HS-27A (cell line): ENCODE measurements at regions not wholly inside any gene's neighbourhood (a gene's known extent, or its start where the extent isn't known, plus 50 kb on each side); places are given as distances from the start of the nearest gene placed in this dataset.
"Not testable (repeated sequence)": the region's sequence is repeated elsewhere in the genome, so short reads cannot be mapped to it uniquely, and the experiment has no call there.

Experiments
- DNase-seq: peaks from one replicate; pipeline ENCODE4 v3.0.0-alpha.2; 2012; ENCODE audit warnings: low read depth, missing footprints

DNA sequence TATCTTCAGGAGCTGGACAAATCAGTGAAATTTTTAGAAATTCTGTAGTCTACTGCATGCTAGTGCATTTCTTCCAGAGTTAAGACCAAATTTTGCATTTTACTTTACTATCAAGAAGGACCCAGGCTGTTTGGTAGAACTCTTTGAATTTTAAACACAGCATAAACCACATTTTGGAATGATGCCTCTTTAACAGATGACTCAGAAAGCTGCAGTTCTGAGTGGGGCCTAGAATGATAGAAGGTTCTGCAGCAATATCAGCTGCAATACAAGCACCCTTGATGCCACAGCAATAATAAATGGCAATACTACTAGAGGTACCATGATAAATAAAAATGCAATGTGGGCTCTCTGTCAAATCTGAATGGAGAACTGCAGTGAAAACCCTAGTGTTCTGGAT, 198.7 kb downstream of the TMA16 start:
- peak; percentile 45 for DNase-seq

DNA sequence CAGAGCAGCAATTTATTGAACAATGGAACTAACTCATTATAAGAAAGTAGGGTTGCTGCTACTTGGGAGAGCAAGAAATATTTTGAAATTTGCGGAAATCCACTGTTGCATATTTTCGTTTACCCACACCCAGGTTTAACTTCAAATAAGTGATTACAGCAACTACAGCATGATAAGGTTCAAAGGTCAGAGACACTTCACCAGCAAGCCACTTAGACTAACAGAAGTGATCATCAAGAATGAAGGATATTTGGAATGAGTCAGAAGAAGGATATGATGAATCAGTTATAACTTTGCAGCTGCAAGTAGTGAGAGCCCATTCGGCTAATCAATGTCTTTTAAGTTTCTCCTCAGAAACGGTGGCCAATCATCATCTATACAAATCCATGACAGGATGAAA, 199.3 kb downstream of the TMA16 start:
- DNase-seq = peak; percentile 72

DNA sequence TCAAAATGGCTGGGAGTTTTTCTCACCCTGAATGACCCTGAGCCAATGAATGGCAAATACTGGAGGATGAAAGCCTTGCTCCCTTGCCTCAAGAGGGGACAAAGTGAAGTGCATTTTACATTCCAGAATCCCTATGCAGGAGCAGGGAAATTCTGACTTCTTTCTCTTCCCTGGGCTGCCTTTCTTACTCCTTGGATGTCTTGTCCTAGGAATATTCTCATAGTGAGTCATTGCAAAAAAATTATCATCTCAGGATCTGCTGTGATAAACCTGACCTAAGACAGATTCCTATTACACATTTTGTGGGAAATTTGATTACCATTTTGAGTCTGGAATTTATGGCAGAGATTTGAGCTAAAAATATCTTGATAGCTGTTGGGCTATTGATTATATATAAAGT, 199.9 kb downstream of the TMA16 start:
- DNase-seq = peak; percentile 79

DNA sequence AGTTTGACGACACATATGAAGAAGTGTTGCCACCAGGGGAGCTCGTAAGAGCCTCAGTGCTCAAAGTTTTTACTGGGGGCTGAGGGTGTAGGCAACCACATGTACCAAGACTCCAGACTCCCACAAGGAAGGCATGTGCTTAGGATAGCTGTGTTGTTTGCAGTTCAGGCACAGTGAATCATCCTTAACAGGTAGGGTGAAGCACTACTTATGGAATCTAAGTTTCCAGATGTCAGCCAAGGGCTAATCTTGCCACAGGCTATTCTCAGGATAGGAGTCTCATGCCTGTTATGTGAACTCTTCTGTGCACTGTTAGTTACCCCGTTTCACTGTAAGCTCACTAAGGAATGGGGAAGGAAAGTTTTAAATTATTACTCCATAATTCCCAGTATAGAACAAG, 202.6 kb downstream of the TMA16 start:
- DNase-seq = no peak

DNA sequence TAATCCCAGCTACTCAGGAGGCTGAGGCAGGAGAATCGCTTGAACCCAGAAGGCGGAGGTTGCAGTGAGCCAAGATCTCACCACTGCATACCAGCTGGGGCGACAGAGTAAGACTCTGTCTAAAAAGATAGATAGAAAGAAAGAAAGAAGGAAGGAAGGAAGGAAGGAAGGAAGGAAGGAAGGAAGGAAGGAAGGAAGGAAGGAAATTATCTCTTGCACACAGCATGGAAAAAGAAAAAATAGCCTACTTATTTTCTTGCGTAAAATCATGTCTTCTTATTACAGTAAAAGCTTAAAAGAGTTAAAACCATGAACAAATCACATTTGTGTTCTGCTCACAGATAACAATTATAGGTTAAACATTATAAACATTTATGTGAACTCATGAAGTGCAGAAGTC, 205.9 kb downstream of the TMA16 start:
- DNase-seq = not testable (repeated sequence)

DNA sequence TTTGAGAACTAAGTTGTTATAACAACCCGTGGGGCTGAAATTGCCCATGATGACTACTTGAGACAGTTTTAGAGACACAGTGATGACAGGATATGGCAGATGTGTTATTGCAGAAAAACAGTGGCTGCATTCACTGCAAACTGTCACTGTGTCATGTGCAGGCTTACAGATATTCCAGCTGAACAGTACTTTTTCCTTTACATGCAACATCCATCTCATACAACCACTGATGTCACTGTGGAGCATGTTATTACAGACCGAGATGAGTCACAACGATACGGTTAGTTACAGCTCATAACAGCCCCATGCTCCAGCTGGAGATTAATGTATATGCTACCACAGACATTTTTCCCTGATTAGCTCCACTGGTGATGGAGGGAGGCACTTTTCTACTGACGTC, 207.4 kb downstream of the TMA16 start:
- no peak for DNase-seq

DNA sequence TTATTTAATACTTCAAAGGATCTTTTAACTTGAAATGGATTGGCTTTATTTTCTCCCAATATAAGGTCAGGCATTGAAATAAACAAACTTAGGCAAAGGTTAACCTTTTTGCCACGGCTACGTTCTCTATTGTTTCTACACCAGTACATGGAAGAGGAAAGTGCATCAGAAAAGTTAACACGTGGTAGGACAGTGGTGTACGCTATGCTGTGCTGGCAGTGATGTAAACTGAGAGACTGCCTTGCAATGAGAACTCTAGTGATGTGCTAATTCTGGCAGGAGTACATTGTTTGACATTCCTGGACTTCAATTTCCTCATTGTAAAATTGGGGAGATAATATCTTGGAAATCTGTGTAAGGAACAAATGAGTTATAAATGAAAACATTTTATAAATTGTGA, 208.2 kb downstream of the TMA16 start:
- no peak for DNase-seq

DNA sequence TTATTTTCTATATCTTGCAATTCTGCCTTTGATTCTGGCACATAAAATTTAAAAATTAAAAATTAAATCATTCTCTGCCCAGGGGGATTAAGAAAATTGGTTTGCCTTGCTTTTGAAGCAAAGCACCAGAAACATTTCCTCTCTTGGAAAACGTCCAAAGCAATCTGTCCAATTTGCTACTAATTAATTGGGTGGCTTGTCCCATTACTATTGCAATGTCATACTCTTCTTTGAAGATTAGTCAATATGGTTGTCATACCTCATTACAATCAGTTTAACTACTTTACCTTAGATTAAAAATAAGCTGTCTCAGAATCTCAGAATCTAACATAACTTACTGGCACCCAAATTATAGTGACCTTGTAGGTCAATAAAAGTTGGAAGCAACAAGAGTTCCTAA, 208.8 kb downstream of the TMA16 start:
- DNase-seq = no peak

DNA sequence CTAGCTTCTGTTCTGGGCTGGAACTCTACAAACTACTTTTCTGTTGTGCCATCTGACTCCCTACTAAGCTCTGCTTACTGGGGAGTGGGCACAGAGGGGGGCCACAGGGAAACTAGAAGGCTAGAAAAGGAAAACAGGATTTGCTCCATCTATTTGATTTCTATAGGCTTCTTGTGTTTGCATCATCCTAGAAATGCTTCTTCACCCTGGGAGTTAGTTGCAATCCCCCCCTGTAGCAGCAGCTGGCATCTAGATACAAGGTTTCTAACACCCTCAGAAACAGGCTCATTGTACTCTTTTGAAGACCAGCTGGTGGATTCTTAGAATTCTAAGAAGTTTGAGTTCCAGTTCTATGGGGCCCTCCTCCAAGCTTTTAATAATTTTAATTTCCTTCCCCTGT, 213.4 kb downstream of the TMA16 start:
- no peak for DNase-seq

DNA sequence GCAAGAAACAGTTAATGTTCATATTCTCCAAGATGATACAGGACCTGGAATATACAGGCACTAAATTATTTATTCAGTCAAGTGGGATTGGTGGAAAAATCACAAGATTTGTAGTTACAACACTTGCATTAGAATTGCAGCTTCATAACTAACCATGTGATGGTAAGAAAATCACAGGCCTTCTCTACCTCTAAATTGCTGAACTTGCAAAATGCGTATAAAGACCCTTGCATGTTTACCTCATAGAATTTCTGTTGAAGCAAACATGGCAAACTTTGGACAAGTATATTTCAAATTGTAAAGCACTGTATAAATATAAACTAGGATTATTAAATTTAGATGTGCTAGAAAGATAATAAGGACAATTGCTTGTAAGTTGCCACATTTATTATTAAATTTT, 215.1 kb downstream of the TMA16 start:
- DNase-seq = no peak

DNA sequence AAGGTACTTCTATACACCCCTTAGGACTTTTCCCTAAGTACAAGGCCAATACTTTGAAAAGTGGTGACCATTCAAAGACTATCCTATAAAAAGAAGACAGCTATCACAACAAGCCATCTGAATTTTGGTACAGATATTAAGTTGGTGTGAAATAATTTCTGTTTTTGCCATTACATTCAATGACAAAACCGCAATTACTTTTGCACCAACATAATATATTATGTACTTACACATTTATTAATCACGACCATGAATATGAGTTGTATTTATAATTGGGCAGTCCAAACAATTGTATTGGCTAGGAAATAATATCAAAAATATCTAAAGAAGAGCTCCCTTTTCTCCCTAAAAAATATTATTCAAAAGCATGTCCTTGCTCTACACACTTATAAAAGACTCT, 215.7 kb downstream of the TMA16 start:
- no peak for DNase-seq

DNA sequence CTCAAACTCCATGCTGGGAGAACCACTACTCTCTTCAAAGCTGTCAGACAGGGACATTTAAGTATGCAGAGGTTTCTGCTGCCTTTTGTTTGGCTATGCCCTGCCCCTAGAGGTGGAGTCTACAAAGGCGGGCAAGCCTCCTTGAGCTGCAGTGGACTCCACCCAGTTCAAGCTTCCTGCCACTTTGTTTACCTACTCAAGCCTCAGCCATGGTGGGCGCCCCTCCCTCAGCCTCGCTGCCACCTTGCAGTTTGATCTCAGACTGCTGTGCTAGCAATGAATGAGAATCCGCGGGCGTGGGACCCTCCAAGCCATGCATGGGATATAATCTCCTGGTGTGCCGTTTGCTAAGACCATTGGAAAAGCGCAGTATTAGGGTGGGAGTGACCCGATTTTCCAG, 230.0 kb downstream of the TMA16 start:
- DNase-seq = not testable (repeated sequence)

DNA sequence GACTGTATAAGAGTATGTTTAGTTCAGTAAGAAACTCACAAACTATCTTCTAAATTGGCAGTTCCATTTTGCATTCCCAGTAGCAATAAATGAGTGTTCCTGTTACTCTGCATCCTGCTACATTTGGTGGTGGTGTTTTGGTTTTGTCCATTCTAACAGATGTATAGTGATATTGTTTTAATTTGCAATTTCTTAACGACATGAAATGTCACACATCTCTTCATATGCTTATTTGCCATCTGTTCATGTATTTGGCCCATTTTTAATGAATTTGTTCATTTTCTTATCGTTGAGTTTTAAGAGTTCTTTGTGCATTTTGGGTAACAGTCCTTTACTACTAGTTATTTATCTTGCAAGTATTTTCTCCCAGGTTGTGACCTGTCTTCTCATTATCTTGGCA, 232.2 kb downstream of the TMA16 start:
- no peak for DNase-seq

DNA sequence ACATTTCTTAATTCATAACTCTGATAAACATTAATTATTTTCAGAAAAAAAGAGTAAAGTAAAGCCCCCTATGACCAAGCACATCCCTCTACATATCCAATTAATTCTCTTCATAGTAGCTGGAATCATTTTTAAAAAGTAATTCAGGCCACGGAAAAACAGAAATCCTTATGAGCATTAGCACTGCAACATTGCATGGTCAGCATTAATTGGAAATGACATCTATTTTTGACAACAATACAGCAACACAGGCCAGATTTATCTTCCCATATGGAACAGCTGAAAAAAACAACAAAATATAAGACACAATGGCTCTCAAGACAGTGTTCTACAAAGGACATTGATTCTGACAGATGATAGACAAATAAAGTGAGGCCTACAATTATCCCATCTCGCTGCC, 236.6 kb downstream of the TMA16 start:
- no peak for DNase-seq

DNA sequence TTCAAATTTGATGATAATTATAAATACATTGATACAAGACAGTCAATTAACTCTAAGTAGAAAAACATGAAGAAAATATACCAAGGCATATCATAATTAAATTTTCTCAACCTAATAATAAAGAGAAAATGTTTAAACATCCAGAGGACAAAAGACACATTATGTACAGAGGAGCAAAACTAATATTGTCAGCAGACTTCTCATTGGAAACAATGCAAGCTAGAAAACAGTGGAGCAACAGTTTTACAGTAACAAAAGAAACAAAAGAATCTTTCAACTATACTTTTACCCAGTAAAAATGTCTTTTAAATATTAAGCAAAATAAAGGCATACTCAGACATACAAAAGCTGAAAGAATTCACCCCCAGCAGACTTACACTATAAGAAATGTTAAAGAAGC, 238.0 kb downstream of the TMA16 start:
- DNase-seq = no peak

DNA sequence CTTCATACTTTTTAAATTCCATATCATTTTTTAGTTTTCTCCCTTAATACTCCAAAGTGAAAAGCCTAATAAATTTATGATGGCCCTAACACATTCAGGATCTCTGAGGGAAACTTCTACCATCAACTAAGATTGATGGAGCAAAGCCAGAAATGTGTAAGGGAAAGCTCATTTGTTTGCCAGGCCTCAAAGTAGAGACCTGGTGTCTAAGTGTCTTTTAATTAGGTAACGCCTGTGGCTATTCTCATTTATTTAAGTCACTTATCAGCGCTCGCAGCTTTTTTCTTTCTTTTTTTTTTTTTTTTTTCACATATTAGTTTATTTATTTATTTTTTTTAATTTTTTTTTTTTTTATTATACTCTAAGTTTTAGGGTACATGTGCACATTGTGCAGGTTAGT, 242.4 kb downstream of the TMA16 start:
- DNase-seq = no peak

DNA sequence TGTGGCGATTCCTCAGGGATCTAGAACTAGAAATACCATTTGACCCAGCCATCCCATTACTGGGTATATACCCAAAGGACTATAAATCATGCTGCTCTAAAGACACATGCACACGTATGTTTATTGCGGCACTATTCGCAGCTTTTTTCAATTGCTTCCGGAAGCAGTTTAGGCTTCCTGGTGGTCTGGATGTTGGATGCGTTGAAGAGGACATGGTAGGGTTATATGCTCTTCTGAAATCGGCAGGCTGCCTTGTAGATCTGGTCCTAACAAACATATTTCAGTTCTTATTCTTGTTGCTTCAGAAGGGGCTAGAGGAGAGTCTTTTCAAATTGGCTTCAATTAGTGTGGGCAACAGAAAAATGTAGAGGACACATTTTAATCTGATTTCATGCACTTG, 243.4 kb downstream of the TMA16 start:
- DNase-seq = not testable (repeated sequence)

DNA sequence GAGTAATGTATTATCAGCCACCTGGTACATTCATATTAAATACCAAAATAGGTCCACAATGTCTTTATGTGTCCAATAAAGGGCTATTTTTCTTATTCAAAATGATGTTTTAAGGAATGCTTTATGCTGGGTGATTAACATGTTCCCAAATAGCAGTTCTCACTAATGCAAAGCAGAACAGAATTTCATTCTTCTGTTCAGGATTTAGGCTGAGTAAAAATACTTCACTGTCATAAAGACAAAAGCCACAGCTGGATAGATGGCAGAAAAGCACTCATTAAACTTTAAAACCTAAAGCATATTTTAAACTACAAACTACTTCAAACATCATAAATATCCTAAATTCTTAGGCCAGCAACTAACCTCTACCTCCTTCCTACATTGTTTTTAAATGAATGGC, 244.0 kb downstream of the TMA16 start:
- no peak for DNase-seq

DNA sequence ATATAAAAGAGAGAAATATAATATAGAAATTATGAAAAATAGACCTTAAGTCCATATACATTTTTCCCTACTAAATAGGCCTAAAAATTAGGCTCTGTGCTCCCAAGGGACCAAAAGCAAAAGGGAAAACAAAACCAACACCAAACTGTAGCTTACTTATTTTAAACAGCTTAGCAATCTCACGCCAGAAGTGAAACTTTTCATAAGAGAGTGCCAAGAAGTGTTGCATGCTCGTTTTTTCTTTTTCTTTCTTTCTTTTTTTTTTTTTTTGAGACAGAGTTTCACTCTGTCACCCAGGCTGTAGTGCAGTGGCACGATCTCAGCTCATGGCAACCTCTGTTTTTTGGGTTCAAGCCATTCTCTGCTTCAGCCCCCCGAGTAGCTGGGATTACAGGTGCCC, 250.4 kb downstream of the TMA16 start:
- DNase-seq = no peak

DNA sequence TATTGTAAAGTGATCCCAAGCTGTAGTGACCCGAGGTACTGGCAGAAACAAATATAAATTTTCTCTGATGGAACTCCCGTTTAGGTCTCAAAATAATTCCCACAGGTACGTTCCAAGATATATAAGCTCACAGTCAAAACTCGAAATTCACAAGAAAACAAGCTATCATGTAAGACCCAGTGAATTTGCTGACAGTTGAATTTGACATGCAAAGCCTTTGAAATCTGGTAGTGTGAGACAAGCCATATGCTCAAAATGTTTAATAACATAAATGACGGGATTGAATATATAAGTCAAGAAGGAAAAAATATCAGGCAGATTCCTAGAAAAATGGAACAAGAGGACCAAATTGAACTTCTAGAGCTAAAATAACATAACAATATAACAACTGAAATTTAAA, 252.8 kb downstream of the TMA16 start:
- DNase-seq = no peak

DNA sequence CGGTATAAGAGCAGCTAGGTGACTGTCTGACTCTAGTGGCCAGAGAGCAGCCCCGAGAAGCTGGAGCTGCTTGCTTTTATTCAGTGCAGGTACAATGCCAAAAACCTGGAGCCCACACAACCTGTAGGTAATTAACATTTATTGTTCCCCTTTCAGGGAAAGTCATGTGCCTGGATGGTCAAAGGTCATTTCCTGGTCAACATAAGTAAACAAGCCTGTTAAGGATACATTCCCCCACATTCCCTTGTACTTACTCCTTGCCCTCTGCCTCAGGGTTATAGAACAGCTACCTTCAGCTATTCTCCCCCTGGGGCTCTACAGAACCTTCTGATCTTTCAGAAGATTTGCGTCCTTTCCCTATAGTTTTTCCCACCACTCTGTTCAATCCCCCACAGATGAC, 253.4 kb downstream of the TMA16 start:
- no peak for DNase-seq

DNA sequence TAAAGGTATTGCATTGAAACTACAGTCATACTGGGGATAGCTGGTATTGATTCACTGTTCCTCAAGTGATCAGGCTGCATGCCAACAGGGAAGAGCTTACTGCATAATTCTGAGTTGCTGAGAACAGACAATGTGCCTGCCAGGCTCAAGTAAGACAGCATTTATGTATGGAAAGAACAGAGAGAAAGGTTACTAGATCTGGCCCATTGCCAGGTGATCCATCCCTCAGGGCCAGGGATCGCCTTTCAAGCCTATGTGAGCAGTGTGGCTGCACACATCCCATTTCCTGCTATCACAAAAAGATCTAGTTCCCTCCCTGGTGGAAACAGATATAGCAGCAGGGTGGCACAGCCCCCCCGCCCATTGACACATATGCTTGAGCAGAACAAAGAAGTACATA, 254.0 kb downstream of the TMA16 start:
- DNase-seq = no peak

DNA sequence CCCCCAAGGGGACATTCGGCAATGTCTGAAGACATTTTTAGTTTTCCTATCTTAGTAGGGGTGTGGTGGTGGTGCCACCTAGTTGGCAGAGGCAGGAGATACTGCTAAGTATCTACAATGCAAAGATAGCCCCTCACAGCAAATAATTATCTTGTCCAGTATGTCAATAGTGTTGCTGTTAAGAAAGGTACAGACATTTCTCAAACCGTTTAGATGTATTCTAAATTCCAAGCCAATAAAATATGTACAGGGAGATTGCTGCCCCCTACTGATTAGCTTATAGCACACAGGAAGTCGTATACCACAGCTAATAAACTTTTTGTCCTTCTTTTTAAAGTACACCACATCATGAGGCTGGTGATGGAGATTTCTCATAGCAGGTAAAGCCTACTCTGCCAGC, 260.5 kb downstream of the TMA16 start:
- no peak for DNase-seq

DNA sequence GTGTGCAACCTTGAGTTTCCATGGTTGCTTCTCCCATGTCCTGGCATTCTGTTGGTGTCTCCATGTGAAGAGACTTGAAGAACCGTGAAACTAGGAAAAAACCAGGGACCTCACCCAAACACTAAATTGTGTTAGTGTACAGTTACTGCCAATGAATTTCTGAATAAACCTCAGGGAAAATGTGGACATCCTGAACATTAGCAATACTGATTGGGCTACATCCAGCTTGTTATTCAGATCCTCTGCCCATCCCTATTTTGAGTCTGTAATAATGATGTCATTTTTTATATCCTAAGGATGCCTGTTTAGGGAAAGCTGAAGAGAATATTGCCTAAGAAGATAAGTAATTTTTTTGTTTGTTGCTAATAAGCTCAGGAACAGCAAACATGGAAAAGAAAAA, 262.7 kb downstream of the TMA16 start:
- DNase-seq = no peak

DNA sequence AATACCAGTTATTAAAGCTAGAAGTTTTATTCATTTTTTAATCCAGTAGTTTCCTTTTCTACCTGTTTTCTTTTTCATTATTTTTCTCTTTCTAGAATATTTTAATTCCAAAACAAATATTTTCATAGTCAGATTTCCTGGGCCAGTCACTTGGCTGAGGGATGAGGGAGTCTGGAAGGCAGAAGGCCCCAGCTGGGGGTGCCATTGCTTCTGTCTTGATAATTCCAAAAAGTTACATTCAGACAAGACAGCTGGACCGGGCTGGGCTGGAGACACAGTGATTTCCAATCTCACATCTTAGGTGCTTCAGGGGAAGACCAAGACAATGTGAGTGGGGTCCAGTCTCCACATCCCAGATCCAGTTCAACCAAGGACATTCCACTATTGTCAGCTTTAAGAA, 263.5 kb downstream of the TMA16 start:
- DNase-seq = no peak
